Stimulated activated CD4-positive, alpha-beta T cell treated with anti-CD3 and anti-CD28 coated beads, Interleukin-4, amount 100 ng/mL, for 4 hours (primary cell): ENCODE measurements at regions not wholly inside any gene's neighbourhood (a gene's known extent, or its start where the extent isn't known, plus 50 kb on each side); places are given as distances from the start of the nearest gene placed in this dataset.
"Not testable (repeated sequence)": the region's sequence is repeated elsewhere in the genome, so short reads cannot be mapped to it uniquely, and the experiment has no call there.

Experiments
- DNase-seq, 2 experiments: peaks; one replicate each; pipeline ENCODE4 v3.0.0-alpha.2; 2020

DNA sequence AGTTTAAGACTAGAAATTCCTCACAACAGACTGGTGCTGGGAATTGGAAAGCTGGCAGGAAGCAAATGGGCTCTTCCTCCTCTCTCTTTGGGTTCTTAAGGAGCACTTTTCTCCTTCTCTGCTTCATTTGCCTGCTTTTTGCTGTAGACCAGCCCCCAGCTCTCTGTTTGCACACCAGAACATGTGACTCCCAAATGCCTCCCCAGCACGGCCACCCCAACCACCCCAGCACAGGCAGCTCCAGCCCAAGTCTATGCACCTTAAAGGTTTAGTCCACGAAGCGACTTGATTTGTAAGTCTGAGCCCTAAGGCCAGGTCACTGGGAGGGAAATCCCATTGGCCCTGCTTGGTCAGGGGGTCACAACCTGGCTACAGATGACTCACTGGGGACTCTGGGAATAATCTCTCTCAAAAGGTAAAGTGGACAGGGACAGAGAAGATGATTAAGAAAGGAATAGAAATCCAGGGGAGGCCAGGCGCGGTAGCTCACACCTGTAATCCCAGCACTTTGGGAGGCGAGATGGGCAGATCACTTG lies 377.8 kb upstream of the PROK2 start:
- no peak for DNase-seq

DNA sequence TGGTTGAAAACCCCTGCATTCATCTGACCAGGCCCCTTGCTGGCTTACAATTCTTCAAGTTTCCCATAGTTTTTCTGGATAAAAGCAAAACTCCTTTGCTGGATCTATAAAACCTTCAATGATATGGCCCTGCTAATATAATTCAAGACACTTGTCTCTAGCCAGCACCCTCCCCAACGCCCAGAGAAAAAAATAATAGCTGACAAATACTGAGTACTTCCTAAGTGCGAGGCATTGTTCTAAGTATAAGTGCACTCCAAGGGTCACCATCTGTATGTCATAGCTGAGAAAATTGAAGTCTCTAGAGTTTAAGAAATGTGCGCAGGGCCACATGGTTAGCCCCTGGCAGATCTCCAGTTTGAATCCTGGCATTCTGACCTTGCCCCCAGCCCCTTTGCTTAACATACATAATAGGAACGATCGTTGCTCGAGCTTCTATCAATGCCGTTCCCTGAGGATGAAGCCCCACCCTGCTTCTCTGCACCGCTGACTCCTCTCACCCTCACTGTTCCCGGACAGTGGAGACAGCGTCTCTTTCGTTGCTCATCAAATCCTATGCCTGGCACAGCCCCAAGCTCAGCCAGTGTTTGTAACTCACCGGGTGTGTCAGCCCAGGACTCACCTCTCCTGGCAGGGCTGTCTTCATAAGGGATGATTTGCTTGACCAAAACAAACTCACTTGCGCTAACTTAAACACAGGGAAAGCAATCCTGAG lies 377.1 kb upstream of the PROK2 start:
- DNase-seq, result no peak

DNA sequence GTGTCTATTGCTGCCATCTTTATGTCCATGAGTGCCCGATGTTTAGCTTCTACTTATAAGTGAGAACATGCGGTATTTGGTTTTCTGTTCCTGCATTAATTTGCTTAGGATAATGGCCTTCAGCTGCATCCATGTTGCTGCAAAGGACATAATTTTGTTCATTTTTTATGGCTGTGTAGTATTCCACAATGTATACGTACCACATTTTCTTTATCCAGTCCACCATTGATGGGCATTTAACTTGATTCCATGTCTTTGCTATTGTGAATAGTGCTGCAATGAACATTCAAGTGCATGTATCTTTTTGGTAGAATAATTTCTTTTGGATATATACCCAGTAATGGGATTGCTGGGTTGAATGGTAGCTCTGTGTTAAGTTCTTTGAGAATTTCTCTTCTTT lies 376.3 kb upstream of the PROK2 start:
- DNase-seq, result not testable (repeated sequence)

DNA sequence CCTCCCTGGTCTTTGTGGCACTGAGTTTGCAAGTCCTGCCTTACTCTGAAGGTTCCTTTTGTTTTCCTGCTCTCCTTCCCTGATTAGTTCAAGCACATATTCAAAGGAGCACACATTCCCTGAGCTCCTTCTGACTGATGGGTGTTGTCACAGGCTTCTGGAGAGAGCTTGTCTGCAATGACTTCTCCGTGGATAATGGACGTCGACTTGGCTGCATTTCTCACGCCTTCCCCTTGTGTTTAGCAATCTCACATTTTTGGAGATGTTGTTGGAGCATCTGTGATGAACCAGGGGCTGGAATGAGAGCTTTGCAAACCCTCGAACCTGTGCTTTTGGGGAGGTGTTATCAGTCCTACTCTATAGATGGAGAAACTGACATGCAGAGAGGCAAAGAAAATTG lies 375.4 kb upstream of the PROK2 start:
- no peak for DNase-seq

DNA sequence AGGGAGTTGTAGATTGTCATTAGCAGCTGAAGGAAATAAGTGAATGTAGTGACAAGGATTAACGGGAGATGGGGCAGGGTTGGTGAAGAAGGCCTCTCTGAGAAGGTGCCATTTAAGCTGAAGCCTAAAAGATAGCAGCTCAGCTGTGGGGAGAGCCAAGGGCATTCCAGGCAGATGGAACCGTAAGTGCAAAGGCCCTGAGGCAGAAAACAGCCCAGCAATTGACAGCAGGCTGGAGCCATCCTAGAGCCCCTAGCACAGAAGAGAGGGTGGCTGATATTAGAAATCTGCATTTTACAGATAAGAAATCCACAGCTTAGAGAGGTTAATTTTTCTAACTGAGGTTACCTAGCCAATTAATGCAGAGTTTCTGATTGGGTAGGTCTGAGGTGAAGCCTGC lies 374.5 kb upstream of the PROK2 start:
- DNase-seq, result no peak

DNA sequence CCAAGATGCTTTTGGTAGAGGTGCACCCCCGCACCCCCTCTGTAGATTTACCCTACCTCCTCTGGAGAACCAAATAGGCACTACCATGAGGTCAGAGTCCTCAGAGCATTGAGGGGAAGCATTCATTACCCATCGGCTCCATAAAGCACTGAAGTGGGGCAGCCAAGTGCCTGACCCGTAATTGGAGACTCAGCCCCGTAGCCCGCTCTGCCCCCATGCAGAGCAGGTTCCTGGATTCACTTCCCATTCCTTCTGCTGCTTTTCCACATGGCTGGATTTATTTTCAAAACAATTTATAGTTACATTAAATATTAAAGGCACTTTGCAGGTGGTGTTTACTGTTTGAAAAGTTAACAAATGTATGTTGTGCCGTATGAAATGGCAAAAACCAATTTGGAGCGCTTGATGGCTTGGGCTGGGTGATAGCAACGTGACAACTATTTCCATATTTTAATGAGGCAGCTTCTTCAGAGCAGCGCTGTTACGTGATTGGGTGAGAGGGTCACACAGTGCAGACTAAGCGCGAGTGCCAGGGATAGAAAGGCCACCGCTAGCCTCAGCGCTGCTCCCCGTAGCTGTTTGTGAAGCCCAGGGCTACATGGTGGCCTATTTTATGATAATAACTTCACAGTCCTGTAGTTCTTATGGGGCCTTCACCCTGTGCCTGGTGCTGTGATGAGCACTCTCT lies 373.8 kb upstream of the PROK2 start:
- no peak for DNase-seq

DNA sequence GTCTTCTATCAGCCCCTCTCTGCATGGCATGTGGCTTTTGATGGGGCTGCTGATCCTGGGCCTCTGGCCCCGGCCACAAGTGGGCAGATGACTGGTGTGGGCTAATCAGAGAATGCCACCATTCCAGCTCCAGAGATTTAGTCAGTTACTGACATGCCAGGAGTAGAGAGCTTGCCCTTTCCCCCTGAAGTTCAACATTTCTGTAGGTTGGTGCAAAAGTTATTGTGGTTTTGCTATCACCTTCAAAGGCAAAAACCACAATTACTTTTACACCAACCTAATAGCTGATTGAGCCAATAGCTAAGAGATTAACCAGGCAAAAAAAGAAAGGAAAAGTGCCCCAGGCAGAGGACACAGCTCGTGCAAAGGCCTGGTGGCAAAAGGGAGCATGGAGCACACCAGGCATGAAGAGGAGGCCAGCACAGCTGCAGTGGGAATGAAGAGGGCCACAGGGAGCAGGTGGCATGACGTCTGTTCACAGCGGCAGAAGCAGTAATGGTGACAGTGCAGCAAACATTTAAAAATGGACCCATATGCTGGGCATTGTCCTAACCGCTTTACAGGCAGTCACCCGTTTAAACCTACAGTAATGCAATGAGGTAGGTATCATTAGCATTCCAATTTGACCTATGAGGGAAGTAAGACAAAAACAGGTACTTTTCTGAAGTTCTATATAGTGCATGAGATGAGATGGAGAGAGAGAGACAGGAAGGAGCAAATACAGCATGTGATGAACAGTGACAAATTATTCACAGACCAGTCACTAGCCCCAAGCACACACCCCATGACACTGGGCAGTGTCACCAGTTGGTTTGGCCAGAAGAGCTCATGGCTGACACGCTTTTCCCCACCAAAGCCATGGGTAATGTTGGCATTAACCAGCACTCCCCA lies 373.0 kb upstream of the PROK2 start:
- no peak for DNase-seq

DNA sequence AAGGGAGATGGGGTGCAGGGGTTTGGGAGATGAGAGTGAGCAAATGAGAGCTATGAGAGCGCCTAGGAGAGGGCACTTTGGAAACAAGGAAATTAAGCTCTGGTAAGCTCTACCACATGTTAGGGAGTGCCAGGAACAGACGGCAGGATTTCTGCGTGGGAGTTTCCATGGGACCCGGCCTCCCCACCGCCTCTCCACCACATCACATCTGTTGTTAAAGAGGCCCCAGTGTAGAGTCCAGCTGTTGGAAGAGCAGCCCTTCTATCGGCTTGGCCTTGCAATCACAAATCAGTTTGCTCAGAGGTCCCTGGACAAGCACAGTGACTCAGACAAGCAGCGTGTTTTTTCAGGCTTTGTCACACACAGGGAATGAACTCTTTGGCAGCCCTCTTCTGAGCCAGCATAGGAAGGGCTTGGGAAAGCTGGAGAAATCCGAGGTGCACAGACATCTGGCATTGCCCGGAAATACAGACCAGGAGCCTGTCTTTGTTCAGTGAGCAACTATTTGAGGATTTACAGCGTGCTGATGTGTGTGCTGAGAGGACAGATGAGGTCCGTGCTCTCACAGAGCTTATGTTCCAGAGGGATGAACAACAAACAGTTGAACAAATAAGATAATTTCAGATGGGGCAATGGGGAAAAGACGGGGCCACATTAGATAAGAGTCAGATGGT lies 370.6 kb upstream of the PROK2 start:
- no peak for DNase-seq

DNA sequence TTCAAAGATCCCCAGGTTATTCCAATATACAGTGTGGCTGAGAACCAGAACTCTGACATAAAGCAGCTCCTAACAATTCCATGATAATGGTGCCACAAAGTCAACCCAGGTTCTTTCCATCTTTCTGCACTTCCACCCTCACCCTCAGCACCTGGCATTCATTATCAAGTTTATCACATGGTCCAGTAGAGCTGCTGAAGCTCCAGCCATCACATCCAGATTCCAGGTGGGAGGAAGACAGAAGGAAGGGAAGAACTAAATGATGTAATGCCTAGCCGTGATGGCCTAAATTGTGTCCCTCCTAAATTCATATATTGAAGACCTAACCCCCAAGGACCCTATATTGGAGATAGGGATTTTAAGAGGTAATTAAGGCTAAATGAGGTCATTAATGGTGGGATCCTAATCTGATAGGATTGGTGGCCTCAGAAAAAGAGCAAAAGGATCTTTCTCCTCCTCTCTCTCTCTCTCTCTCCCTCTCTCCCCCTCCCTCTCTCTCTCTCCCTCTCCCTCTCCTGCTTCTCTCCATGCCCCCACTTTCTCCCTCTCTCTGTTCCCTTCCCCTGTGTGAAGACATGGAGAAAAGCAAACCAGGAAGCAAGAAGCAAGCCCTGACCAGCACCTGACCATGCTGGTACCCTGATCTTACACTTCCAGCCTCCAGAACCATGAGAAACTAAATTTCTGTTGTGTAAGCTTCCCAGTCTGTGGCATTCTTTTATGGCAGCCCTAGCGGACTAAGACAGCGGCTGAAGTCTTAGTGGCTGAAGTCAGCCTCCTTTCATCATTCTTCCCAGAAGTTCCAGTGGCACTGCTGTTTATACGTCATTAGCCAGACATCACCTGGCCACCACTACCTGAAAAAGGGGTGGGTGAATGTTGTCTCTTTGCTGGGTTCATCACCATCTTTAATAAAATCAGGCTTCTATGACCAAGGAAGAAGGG lies 369.7 kb upstream of the PROK2 start:
- DNase-seq, result no peak

DNA sequence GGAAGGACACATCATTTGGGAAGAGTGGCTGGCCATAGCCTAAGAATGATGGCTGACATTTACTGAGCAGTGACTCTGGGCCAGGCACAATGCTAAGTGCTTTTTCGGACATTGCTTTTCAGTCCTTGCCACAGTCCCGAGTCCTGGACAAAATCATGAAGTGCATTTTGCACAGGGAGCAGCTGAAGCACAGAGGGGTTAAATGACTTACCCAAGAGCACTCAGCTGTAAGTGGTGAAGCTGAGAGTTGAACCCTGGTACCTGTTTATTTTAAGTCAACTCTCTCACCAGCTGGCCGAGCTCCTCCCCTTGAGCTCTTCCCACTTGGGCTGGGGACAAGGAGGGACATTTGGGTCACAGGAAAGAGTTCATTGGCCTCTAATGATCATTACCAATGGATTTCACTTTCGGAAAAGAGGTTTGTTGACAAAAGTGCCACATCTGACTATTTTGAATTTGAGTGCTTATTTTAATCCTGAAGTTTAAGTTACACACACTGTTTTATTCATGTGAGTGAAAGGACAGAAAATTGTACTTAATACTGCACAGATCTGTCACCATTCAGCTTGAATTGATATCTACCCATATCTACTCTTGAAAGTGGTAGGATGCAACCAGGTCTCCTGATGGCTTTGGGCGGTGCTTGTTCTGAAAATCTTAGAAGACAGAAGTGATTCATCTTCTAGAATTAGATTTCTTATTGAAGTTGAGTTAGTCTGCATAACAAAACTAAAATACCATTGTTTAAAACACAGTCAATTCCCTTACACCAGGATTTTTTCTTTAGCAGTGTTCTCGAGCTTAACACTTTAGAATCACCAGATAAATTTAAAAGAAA lies 368.7 kb upstream of the PROK2 start:
- no peak for DNase-seq

DNA sequence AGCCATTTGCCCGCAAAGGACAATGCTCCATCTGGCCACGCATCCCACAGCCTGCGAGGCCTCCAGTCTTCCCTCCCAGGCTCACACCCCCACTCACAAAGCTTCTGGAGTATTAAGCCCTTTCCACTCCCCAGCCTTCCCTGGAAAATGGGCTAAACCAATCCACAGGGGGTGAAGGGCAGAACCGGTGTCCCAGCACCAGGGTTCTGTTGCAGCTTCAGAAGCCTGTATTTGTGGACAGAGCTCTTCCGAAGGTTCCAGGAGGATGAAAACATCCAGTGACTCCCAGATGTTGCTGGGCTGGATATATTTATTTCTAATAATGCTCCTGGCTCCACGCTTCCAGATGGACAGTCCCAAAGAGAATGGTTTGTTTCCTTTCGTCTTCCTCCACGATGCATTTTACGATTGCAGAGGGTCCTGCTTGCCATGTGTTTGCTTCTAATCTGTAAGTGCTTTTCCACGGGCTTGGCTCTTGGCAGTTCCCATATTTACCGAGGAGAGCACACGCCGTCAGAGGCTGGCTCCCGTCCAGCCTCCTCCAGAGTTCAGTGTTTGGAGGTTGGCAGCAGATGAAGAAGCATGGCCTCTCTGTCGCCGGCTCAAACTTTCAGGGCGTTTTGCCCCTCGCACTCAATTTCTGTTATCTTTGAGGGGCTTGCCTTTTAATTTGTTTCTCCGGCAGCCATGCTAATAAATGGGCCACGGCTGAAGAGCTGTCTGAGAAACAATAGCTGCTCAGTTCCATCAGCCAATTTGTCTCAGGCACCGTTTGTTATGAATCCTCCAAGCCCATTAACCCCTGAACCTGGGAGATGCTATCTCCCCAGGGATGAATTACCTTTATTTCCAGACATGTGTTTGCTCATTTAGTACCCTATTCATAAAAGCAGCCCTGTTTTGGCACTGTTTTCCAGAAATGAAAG lies 367.9 kb upstream of the PROK2 start:
- DNase-seq, result no peak

DNA sequence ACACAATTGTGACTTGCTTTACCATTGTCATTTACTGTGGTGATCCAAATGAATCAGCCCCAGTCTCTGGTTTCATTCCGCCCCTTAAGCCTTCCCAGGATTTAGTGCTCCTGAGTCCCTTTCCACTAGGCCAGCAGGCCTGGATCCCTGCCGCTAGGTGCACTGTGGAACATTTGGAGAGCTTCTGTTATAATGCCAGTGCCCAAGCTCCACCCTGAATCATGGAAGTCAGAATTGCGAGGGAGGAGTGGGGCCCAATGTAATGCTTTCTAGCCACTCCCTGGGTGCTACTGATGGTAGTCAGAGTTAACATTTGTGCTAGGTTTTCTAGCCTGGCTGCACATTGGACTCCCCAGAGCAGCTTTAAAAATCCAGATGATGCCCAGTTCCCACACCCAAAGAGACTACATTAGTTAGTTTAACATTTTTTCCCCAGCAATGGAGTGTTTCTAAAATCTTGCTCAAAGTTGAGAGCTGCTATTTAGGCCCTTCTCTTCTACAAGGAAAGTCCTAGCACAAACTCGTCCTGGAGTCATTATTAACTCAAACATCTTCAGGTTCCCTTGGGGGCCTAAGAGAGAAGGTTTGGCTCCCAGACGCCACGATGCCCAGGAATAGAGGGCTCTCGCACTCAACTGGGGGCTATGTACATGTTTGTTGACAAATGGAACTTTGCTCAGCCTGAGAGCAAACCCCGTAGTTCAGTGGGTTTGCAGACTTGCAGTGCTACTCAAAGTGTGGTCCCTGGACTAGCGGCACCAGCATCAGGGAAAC lies 366.7 kb upstream of the PROK2 start:
- no peak for DNase-seq

DNA sequence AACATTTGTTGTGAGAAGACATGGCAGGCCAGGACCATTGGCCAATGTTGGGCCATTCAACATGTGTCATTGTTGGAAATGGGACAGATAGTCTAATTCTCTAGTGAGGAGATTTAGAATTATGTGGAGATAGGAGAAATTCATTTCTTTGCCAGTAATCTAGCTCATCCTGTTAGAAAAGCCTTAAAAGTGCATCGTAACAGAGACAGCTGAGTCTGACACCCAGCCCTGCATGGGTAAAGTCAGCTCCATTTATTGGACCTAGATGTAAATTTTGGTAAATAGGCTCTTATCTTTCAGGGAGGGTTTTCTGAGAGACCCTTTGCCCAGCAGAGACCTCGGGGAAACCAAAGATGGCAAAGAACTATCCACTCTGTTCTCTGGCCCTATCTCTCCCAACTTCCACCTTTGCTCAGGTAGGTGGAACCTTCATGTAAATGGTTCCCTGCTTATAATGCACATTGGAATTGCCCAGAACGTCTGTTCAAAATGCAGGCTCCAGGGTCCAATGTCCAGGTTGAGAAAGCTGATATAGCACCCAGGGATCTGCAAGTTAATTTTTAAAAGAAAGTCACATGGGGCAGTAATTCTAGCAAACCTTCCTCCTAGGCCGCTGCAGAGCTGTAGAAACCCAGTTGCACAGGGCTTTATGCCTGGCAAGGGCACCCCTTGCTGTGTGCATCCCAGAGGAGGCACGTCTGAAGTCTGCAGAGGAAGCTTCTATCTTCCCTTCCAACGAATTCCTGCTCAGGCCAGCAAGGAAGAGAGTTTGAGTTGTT lies 365.9 kb upstream of the PROK2 start:
- DNase-seq, result no peak

DNA sequence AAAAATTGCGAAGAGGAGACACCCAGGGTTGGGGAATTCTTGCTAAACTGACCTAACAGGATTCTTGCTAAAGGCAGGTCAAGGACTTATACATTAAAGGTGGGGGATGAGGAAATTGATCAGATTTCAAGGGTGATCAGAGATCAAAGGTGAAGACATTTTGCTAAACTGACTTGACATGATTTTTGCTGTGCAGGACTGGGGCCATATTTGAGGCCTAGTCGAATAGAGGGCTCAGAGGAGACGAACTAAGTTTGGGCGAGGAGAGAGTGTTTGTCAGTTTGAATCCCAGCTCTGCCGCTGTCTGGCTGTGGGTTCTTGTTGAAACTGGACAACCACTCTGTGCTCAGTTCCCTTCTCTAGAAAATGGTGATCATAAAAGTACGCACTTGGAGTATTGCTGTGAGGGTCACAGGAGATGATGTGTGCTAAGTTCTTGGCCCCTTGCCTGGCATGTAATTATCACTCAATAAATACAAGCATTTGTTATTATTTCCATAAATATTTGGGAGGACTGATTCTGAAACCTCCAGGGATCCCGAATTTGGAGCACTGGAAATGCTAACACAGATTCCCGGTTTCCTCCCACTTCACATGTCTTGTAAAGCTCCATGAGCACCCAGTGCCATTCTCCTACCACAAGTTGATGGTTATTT lies 364.8 kb upstream of the PROK2 start:
- no peak for DNase-seq

DNA sequence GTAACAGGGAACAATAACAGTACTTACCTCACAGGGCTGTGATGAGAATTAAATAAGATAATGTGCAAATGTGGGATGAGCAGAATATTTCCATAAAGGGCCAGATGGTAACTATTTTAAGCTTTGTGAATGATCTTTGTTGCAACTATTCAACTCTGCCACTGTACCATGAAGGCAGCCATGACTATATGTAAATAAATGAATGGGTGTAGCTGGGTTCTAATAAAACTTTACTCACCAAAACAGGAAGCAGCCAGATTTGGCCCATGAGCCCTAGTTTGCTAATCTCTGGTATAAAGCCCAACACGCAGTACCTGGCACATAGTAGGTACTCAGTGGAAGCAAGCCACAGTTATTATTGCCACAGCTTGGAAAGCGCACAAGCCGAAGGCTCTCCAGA lies 362.7 kb upstream of the PROK2 start:
- no peak for DNase-seq

DNA sequence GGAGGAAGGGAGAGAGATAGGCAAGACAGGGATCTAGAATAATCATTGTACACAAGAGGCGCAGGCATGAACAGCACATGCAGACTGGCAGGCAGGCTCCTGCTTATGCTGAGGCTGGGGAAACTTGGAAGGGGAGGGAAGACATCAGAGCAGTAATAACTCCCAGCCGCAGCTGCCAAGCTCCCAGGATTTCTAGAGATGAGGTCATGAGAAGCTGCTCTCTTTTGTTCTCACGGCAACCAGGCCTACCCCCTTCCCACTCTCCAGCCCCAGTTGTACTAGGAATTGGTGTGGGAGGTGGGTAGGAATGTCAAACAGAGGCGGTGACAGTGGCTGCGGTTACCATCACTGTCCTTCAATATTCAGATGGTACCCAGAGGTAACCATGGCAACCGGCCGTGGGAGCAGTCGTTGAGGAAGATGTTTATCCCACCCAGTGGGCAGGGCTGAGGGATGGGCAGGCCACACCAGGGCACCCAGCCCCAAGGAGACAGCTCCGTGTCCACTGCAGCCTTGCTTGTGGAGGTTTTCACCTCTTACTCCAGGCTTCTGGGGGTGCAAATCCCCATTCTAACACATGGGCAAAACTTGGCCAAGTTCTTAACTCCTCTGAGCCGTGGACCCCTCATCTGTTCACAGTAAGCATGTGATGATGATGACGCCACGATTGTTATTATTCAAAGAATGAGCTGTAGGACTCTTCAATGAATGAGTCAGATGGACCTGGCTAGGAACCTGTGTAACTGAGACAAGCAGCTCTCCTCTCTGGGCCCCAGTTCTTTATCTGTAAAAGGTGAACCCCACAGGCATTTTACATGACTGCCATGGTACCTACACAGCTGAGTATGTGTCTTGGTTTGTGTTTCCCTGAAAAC lies 360.8 kb upstream of the PROK2 start:
- DNase-seq, result no peak
